H9 (cell line): ENCODE measurements at regions not wholly inside any gene's neighbourhood (a gene's known extent, or its start where the extent isn't known, plus 50 kb on each side); places are given as distances from the start of the nearest gene placed in this dataset.

ENCODE experiments used
- DNase-seq: peaks from one replicate; pipeline ENCODE4 v3.0.0-alpha.2; 2017
- H2AFZ ChIP-seq: one replicate; pipeline ENCODE4 v1.6.1; 2013; ENCODE audit warnings: mild to moderate bottlenecking, low read length, control low read depth, moderate library complexity
- H2AK5ac ChIP-seq: 2 replicates; pipeline ENCODE4 v1.6.1; 2013; ENCODE audit warnings: low read length, control low read depth, mixed read lengths; ENCODE audit not compliant: insufficient read length
- H2BK120ac ChIP-seq: one replicate; pipeline ENCODE4 v1.6.1; 2013; ENCODE audit warnings: low read depth, mild to moderate bottlenecking, low read length, control low read depth, inconsistent platforms; ENCODE audit not compliant: poor library complexity, severe bottlenecking
- H2BK12ac ChIP-seq: 2 replicates; pipeline ENCODE4 v1.6.1; 2013; ENCODE audit warnings: low read length, control low read depth, mixed read lengths, low read depth; ENCODE audit not compliant: insufficient read length
- H2BK15ac ChIP-seq: 2 replicates; pipeline ENCODE4 v1.6.1; 2013; ENCODE audit warnings: low read depth, low read length, control low read depth
- H2BK20ac ChIP-seq: one replicate; pipeline ENCODE4 v1.6.1; 2013; ENCODE audit warnings: low read depth, mild to moderate bottlenecking, low read length, control low read depth, inconsistent platforms; ENCODE audit not compliant: poor library complexity, severe bottlenecking
- H2BK5ac ChIP-seq: 2 replicates; pipeline ENCODE4 v1.6.1; 2013; ENCODE audit warnings: low read length, control low read depth, mixed read lengths; ENCODE audit not compliant: insufficient read length
- H3K14ac ChIP-seq: 2 replicates; pipeline ENCODE4 v1.6.1; 2013; ENCODE audit warnings: low read length, control low read depth; ENCODE audit not compliant: insufficient read depth
- H3K18ac ChIP-seq: 2 replicates; pipeline ENCODE4 v1.6.1; 2013; ENCODE audit warnings: low read depth, mild to moderate bottlenecking, mixed read lengths, low read length, control low read depth; ENCODE audit not compliant: insufficient read length
- H3K23ac ChIP-seq: 2 replicates; pipeline ENCODE4 v1.6.1; 2013; ENCODE audit warnings: low read length, control low read depth, mixed read lengths, low read depth; ENCODE audit not compliant: insufficient read length
- H3K23me2 ChIP-seq: 2 replicates; pipeline ENCODE4 v1.6.1; 2013; ENCODE audit warnings: low read depth, mild to moderate bottlenecking, mixed read lengths, low read length, control low read depth; ENCODE audit not compliant: insufficient read length, poor library complexity, severe bottlenecking
- H3K27ac ChIP-seq: 2 replicates; pipeline ENCODE4 v1.5.1; 2013; ENCODE audit warnings: low read length, control low read depth, mixed read lengths, low read depth; ENCODE audit not compliant: insufficient read length
- H3K27me3 ChIP-seq: 2 replicates; pipeline ENCODE4 v1.6.1; 2013; ENCODE audit warnings: low read length, control low read depth, inconsistent platforms; ENCODE audit not compliant: insufficient read depth
- H3K4ac ChIP-seq: 2 replicates; pipeline ENCODE4 v1.6.1; 2013; ENCODE audit warnings: low read depth, mild to moderate bottlenecking, control low read depth, inconsistent platforms, low read length, moderate library complexity
- H3K4me1 ChIP-seq: 2 replicates; pipeline ENCODE4 v1.6.1; 2013; ENCODE audit warnings: low read length, control low read depth, inconsistent platforms; ENCODE audit not compliant: insufficient read depth
- H3K4me2 ChIP-seq: 2 replicates; pipeline ENCODE4 v1.6.1; 2013; ENCODE audit warnings: low read length, control low read depth, mixed read lengths; ENCODE audit not compliant: insufficient read length, insufficient read depth
- H3K56ac ChIP-seq: 2 replicates; pipeline ENCODE4 v1.6.1; 2013; ENCODE audit warnings: low read depth, mild to moderate bottlenecking, mixed read lengths, low read length, control low read depth; ENCODE audit not compliant: insufficient read length
- H3K79me1 ChIP-seq: 2 replicates; pipeline ENCODE4 v1.6.1; 2013; ENCODE audit warnings: low read depth, mild to moderate bottlenecking, moderate library complexity, low read length, control low read depth, inconsistent platforms; ENCODE audit not compliant: insufficient read depth, poor library complexity, severe bottlenecking
- H3K79me2 ChIP-seq: 2 replicates; pipeline ENCODE4 v1.6.1; 2013; ENCODE audit warnings: low read length, control low read depth, inconsistent platforms; ENCODE audit not compliant: insufficient read depth
- H3K9ac ChIP-seq: 2 replicates; pipeline ENCODE4 v1.6.1; 2013; ENCODE audit warnings: low read length, control low read depth, mixed read lengths; ENCODE audit not compliant: insufficient read length; ENCODE audit errors: extremely low read depth
- H3K9me3 ChIP-seq: one replicate; pipeline ENCODE4 v1.6.1; 2013; ENCODE audit warnings: low read depth, low read length, inconsistent platforms; ENCODE audit not compliant: control insufficient read depth
- H3T11ph ChIP-seq: one replicate; pipeline ENCODE4 v1.6.1; 2013; ENCODE audit warnings: mild to moderate bottlenecking, low read length, control low read depth, inconsistent platforms
- H4K20me1 ChIP-seq: one replicate; pipeline ENCODE4 v1.6.1; 2013; ENCODE audit not compliant: control insufficient read depth, insufficient read length, insufficient read depth
- H4K5ac ChIP-seq: 2 replicates; pipeline ENCODE4 v1.6.1; 2013; ENCODE audit warnings: low read depth, mild to moderate bottlenecking, mixed read lengths, low read length, control low read depth; ENCODE audit not compliant: insufficient read length
- H4K8ac ChIP-seq: replicated peaks from 2 replicates; pipeline ENCODE4 v1.6.1; 2013; ENCODE audit warnings: low read length, control low read depth, mixed read lengths, low read depth; ENCODE audit not compliant: insufficient read length
- H4K91ac ChIP-seq: 2 replicates; pipeline ENCODE4 v1.6.1; 2013; ENCODE audit warnings: low read depth, mild to moderate bottlenecking, moderate library complexity, mixed read lengths, low read length, control low read depth; ENCODE audit not compliant: insufficient read length
- H3K27ac Mint-ChIP-seq, 3 experiments: 2 replicates in 2 of 3; 3 replicates in 1 of 3; pipeline ENCODE4 v1.8.0; 2020 to 2021; ENCODE audit warnings: mixed read lengths in 3 of 3, mild to moderate bottlenecking in 1 of 3, moderate library complexity in 1 of 3
- H3K27me3 Mint-ChIP-seq: 2 replicates; pipeline ENCODE4 v1.8.0; 2021; ENCODE audit warnings: low read depth, mild to moderate bottlenecking, moderate library complexity, mixed read lengths
- H3K36me3 Mint-ChIP-seq, 3 experiments: 2 replicates in 2 of 3; 3 replicates in 1 of 3; pipeline ENCODE4 v1.8.0; 2020 to 2021; ENCODE audit warnings: low read depth in 3 of 3, mixed read lengths in 3 of 3; ENCODE audit not compliant: insufficient read depth in 1 of 3
- H3K4me1 Mint-ChIP-seq, 2 experiments: 2 replicates each; pipeline ENCODE4 v1.8.0; 2020; ENCODE audit warnings: mixed read lengths in 2 of 2
- H3K4me3 Mint-ChIP-seq, 2 experiments: 2 replicates in 1 of 2; 3 replicates in 1 of 2; pipeline ENCODE4 v1.8.0; 2020 to 2021; ENCODE audit warnings: mild to moderate bottlenecking in 2 of 2, mixed read lengths in 2 of 2, moderate library complexity in 1 of 2
- H3K9me3 Mint-ChIP-seq, 2 experiments: 2 replicates in 1 of 2; 3 replicates in 1 of 2; pipeline ENCODE4 v1.8.0; 2020; ENCODE audit warnings: mild to moderate bottlenecking in 2 of 2, mixed read lengths in 2 of 2, moderate library complexity in 1 of 2
- WGBS: extraction: QIAGEN DNeasy Blood & Tissue Kit; methylation state at CpG from one replicate; pipeline ENCODE4 v1.1.7; 2013; ENCODE audit warnings: missing lambda C conversion rate, low lambda C conversion rate, mixed read lengths; ENCODE audit not compliant: insufficient read length; ENCODE audit errors: extremely low coverage; 5-methylcytosine and 5-hydroxymethylcytosine counted together
- TF ChIP-seq, protein P1 (sequence below): fragments of 200-600 bp; sonication (generic); conservative IDR thresholded peaks from 3 replicates; pipeline ENCODE4 v1.8.0; 2021; ENCODE audit warnings: antibody characterized with exemption, mild to moderate bottlenecking

DNA sequence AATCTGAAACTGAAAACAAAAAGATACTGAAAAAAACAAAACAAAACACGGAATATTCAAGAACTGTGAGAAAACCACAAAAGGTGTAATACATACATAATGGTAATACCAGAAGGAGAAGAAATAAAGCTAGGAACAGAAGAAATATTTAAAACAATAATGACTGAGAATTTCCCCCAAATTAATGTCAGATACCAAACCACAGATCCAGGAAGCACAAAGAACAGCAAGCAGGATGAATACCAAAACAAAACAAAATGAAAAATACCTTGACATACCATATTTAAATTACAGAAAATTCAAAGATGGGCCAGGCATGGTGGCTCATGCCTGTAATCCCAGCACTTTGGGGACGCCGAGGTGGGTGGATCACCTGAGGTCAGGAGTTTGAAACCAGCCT, 57.7 kb upstream of the PARD3 start:
- WGBS: no CpG with 5 or more reads among the region's 3 CpGs
- no peak overlapping the region for H4K5ac ChIP-seq
- no peak overlapping the region for H3K4ac ChIP-seq
- H2BK120ac ChIP-seq: no peak overlapping the region
- no peak overlapping the region for H3T11ph ChIP-seq
- H3K18ac ChIP-seq: no peak overlapping the region
- no peak overlapping the region for H3K9ac ChIP-seq
- no peaks in the 10 kb centered on the region for H3K9me3 ChIP-seq
- no peak overlapping the region for H3K27ac ChIP-seq
- no peak overlapping the region for H2AK5ac ChIP-seq
- Mint-ChIP-seq H3K4me3 (no peak overlapping the region), H3K4me1 (no peaks in the 10 kb centered on the region), H3K27ac (no peak overlapping the region), H3K36me3 (no peaks in the 10 kb centered on the region), H3K27me3 (no peaks in the 10 kb centered on the region; the same call in 1 of the 2 replicates), H3K9me3 (no peaks in the 10 kb centered on the region; a peak in 1 of 5 replicates)
- H2BK5ac ChIP-seq: no peak overlapping the region
- H3K23me2 ChIP-seq: no peaks in the 10 kb centered on the region
- no peak overlapping the region for H3K23ac ChIP-seq
- no peaks in the 10 kb centered on the region for H3K27me3 ChIP-seq
- DNase-seq: no peak
- no peak overlapping the region for H2BK15ac ChIP-seq
- H2BK20ac ChIP-seq: no peak overlapping the region
- H4K91ac ChIP-seq: no peak overlapping the region
- H3K4me1 ChIP-seq: no peaks in the 10 kb centered on the region
- no peak overlapping the region for H2AFZ ChIP-seq
- H3K14ac ChIP-seq: no peak overlapping the region
- H3K79me1 ChIP-seq: no peaks in the 10 kb centered on the region
- H3K56ac ChIP-seq: no peak overlapping the region
- TF ChIP-seq, protein P1, sequence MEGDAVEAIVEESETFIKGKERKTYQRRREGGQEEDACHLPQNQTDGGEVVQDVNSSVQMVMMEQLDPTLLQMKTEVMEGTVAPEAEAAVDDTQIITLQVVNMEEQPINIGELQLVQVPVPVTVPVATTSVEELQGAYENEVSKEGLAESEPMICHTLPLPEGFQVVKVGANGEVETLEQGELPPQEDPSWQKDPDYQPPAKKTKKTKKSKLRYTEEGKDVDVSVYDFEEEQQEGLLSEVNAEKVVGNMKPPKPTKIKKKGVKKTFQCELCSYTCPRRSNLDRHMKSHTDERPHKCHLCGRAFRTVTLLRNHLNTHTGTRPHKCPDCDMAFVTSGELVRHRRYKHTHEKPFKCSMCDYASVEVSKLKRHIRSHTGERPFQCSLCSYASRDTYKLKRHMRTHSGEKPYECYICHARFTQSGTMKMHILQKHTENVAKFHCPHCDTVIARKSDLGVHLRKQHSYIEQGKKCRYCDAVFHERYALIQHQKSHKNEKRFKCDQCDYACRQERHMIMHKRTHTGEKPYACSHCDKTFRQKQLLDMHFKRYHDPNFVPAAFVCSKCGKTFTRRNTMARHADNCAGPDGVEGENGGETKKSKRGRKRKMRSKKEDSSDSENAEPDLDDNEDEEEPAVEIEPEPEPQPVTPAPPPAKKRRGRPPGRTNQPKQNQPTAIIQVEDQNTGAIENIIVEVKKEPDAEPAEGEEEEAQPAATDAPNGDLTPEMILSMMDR: no peak
- H3K4me2 ChIP-seq: no peak overlapping the region
- no peak overlapping the region for H2BK12ac ChIP-seq
- no peaks in the 10 kb centered on the region for H4K20me1 ChIP-seq
- no peak overlapping the region for H4K8ac ChIP-seq
- H3K79me2 ChIP-seq: no peaks in the 10 kb centered on the region
